GM23338 (cell line): ENCODE measurements at regions not wholly inside any gene's neighbourhood (a gene's known extent, or its start where the extent isn't known, plus 50 kb on each side); places are given as distances from the start of the nearest gene placed in this dataset.

ENCODE experiments used
- EZH2 ChIP-seq: fragments of 200-600 bp; sonication (generic); IDR thresholded peaks from one replicate; pipeline ENCODE4 v1.8.0; 2017; ENCODE audit warnings: antibody characterized with exemption, mild to moderate bottlenecking, low read depth; ENCODE audit not compliant: unreplicated experiment
- EZH2phosphoT487 ChIP-seq: fragments of 200-600 bp; sonication (generic); IDR thresholded peaks from one replicate; pipeline ENCODE4 v1.8.1; 2018; ENCODE audit warnings: antibody characterized with exemption; ENCODE audit not compliant: unreplicated experiment
- NANOG ChIP-seq: IDR thresholded peaks from 2 replicates; pipeline ENCODE4 v1.6.1; 2016; ENCODE audit warnings: antibody characterized with exemption, borderline replicate concordance
- POLR2AphosphoS5 ChIP-seq: IDR thresholded peaks from 2 replicates; pipeline ENCODE4 v1.6.1; 2016; ENCODE audit warnings: antibody characterized with exemption, low read depth
- ZNF114 ChIP-seq: fragments of 250-450 bp; sonication (Bioruptor Pico); IDR thresholded peaks from 2 replicates; pipeline ENCODE4 v1.5.0; 2020; ENCODE audit warnings: mild to moderate bottlenecking, moderate library complexity
- TF ChIP-seq, protein P1 (sequence below), 2 experiments: fragments of 200-600 bp in 1 of 2; sonication (generic) in 1 of 2; conservative IDR thresholded peaks; 2 replicates each; pipeline versions ENCODE4 v1.5.1 to v1.6.1; 2016 to 2017; ENCODE audit warnings: antibody characterized with exemption in 2 of 2, low read depth in 2 of 2, mild to moderate bottlenecking in 2 of 2, moderate library complexity in 1 of 2
- TF ChIP-seq, protein P2 (sequence below): IDR thresholded peaks from one replicate; pipeline ENCODE4 v1.6.1; 2018; ENCODE audit warnings: antibody characterized with exemption; ENCODE audit not compliant: unreplicated experiment

DNA sequence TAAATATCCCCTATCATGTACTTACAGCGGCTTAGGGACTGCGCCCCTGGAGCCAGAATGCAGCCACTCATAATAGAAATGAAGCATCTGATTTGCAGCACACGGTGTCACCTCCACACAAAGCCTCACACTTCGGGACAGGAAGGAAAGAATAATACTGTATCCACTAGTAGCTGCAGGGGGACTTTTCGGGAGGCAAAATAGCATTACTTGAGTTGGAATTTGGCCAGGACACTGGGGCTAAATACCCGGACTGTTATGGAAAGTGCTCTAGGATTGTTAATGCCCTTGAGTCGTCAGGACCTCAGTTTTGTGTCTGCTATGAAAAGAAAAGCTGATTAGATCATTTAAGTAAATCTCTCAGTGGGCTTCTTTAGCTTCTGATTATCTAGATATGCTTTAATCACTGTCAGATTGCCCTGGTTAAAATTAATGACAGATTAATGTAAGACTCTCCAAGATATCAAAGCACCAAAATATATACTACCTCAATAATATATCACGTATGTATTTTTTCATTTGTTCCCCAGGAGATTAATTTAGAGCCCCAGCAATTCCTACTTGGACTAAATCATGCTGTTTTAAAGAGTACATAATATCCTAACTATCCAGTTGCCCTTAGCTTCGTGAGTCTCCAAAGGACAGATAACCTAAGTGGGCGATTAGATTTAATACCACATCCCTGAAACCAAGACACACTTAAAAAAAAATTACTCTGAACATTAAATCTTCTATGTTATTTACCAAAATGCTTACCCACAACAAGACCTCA is 173.0 kb upstream of the NEBL start:
- TF ChIP-seq, protein P1, sequence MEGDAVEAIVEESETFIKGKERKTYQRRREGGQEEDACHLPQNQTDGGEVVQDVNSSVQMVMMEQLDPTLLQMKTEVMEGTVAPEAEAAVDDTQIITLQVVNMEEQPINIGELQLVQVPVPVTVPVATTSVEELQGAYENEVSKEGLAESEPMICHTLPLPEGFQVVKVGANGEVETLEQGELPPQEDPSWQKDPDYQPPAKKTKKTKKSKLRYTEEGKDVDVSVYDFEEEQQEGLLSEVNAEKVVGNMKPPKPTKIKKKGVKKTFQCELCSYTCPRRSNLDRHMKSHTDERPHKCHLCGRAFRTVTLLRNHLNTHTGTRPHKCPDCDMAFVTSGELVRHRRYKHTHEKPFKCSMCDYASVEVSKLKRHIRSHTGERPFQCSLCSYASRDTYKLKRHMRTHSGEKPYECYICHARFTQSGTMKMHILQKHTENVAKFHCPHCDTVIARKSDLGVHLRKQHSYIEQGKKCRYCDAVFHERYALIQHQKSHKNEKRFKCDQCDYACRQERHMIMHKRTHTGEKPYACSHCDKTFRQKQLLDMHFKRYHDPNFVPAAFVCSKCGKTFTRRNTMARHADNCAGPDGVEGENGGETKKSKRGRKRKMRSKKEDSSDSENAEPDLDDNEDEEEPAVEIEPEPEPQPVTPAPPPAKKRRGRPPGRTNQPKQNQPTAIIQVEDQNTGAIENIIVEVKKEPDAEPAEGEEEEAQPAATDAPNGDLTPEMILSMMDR (conservative IDR thresholded peaks at IDR 0.05; ENCODE audit: low read depth in 2 of 2), result no peak
- TF ChIP-seq EZH2 (no peak), EZH2phosphoT487 (no peak), POLR2AphosphoS5 (no peak), NANOG (no peak), ZNF114 (CRISPR knock-in tag) (no peak)
- TF ChIP-seq, protein P2, sequence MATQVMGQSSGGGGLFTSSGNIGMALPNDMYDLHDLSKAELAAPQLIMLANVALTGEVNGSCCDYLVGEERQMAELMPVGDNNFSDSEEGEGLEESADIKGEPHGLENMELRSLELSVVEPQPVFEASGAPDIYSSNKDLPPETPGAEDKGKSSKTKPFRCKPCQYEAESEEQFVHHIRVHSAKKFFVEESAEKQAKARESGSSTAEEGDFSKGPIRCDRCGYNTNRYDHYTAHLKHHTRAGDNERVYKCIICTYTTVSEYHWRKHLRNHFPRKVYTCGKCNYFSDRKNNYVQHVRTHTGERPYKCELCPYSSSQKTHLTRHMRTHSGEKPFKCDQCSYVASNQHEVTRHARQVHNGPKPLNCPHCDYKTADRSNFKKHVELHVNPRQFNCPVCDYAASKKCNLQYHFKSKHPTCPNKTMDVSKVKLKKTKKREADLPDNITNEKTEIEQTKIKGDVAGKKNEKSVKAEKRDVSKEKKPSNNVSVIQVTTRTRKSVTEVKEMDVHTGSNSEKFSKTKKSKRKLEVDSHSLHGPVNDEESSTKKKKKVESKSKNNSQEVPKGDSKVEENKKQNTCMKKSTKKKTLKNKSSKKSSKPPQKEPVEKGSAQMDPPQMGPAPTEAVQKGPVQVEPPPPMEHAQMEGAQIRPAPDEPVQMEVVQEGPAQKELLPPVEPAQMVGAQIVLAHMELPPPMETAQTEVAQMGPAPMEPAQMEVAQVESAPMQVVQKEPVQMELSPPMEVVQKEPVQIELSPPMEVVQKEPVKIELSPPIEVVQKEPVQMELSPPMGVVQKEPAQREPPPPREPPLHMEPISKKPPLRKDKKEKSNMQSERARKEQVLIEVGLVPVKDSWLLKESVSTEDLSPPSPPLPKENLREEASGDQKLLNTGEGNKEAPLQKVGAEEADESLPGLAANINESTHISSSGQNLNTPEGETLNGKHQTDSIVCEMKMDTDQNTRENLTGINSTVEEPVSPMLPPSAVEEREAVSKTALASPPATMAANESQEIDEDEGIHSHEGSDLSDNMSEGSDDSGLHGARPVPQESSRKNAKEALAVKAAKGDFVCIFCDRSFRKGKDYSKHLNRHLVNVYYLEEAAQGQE, result no peak
